ENCODE measurements at regions not wholly inside any gene's neighbourhood (a gene's known extent, or its start where the extent isn't known, plus 50 kb on each side); places are given as distances from the start of the nearest gene placed in this dataset.

DNA sequence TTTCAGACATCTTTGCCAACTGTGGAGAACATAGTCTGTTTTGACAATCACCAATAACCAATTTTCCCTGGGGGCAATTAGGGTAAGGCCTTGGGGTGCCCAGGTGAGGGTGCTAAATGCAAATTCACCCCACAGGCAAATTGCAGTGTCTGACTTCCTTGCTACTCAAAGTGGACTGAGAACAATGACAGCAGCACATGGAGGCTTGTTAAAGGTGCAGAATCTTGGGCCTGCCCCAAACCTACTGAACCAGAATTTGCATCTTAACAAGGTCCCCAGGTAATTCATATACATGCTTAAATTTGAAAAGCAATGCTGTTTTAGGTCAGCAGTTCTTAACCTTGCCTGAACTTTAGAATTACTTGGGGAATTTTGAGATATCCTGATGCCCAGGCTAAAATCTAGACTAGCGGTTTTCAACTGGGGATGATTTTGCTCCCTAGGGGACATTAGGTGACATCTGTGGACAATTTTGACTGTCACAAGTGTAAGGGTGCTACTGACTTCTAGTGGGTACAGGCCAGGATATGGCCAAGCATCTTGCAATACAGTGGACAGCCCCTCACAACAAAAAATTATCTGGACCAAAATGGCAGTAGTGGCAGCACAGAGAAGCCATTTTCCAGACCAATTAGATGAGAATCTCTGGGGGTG lies 80.2 kb upstream of the GCFC2 start:
- DNase-seq = no peak

DNA sequence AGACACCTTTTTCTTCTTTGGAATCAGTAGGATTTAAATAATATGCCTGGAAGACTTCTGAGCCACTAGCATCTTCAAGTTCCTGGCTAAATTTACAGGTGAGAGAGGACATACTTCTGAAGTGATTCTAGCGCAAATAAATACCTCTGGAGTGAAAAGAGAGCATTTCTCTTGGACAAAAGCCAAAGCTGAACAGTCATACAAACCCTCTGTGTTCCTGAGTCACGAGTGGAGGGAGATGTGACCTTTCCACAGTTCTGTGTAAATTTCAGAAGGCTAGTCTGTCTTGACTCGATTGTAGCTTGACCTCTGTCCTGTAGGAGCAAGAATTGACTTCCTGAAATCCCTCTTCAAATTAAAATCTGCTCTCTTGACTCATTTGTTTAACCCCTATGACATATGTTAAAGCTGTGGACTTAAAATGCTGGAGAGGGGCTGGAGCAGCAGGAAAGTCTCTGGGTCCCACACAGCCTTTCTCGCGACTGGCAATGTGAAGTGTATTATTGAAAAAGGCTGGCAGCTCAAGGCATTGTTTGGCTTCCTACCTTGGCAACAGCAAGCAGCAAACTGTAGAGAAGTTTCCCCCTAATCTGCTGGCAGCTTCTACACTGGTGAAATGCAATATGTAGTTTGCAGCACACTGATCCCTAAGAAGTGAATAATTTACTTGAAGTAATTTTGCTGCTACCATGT lies 79.6 kb upstream of the GCFC2 start:
- no peak for DNase-seq

DNA sequence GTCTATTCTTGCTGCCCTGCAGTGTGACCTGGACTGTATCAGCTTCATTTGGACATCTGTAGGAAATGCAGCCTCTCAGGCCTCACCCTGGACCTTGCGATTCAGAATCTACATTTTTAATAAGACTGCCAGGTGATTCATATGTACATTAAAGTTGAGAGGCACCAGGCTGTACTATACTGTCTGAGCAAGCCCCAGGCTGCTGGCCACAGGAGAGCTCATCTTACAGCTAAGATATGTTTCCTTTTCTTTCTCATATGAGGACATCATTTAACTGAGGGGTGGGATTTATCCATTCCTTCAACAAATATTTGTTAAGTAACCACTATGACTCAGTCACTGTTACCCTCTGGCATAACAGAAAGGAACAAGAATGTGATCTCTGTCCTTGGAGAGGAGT lies 78.2 kb upstream of the GCFC2 start:
- no peak for DNase-seq

DNA sequence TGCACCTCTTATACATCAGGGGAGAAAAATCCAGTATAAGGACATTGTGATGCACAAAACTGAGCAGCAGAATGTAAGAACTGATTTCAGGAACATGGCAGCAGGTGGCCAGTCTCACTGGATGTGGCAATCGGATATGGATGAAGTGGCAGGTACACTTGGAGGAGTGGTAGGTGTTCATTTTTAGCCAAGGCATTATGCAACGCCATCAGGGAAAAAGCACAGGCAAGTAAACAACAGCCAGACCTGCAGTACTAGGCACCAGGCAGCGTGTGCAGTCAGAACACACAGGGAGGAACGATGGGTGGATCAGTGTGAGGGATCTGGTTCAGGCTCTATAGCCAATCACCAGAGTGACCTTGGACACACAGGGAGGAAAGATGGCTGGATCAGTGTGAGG lies 77.4 kb upstream of the GCFC2 start:
- no peak for DNase-seq

DNA sequence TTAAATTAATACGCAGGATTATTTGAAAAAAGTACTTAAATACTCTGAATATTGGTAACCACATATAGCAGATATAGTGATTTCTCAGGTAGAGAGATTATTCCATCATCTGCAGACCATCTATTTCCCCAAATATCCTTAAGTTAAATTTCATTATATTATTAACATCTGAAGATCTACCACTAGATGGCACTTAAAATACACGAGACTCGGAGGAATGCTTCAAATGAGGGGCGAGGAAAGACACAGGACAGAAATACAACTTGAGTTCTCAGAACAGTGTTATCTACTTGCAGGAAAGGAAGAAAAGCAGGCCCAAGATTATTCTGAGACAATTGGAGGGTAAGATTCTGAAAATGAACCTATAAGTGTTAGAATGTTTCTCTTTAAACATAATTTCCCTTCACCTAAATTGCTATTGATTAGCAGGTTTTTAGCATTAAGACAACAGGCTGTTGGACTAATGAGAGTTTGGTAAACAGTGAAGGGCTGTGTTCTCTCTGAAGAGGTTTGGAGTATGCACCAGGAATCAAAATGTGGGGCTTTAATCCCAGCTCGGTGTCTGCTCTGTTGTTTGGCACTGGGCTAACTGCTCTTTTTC lies 76.9 kb upstream of the GCFC2 start:
- peak; percentile 45 for DNase-seq

DNA sequence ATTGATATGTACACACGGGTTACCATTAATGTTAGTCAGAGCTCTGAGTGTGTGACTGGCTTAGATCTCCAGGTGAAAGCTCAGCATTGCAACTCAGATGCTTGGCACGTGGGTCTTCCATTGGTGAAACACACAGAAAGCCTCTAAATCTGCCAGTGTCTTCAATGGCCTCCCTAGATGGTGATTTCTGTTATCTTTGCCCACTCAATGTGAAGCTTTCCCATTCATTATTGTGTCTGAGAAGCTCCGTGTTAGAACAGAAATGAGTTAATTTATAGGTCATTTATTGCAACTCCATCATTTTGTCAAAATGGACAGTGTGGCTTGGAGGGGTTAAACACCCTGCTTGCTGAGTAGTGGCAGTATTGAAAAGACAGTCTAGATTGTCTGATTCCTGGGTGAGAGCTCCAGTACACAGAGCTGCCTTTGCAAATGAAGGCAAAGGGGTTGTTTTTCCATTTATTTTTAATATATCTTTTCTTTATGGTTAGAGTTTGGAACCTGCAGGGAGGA lies 64.7 kb upstream of the GCFC2 start:
- DNase-seq = no peak

DNA sequence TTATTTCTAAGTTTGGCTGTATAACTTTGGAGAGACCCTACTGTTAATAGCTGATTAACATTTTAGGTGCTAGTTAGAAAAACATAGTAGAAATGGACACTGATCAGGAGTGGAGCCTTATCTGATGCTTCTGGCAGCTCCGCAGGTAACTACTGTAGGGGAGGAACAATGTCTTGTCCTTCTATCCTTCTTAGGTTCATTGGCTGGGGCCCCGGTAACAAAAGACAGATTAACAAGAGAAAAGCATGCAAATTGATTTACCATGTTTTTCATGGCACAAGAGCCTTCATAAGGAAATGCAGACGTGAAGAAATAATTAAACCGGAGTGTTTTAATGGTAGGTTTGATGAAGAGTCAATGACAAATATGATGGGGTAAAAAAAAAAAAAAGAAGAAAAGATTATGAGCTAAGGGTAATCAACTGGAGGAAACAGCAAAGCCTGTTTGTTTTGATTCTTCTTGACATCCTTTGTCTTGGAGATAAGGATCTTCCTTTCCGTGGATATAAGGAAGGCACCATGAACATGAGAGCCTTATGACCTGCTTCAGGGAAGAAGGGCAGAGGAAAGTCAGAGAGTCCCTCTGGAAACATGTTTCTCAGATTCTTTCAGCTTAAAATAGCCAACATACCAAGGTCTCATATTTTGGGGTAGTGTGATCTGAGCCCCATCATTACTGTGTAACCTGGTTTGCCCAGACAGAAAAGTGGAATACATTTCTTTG lies 62.4 kb upstream of the GCFC2 start:
- no peak for DNase-seq

DNA sequence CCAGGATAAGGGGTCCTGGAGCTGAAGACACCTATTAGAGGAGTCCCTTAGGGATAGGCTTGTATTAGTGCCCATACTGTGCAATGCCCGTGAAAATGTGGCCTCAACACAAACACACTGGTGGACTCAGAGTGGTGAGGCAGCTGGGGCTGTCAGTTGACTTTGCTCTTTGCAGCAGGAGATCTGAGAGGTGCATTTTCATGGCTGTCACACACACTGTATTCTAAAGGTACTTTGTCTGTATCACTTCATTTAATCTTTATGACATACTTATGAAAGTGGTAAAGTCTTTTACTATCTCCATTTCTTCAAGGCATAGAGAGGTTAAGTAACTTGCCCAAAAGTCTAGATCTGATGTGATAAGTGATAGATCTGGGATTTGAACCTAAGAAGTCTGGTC lies 55.1 kb upstream of the GCFC2 start:
- no peak for DNase-seq

DNA sequence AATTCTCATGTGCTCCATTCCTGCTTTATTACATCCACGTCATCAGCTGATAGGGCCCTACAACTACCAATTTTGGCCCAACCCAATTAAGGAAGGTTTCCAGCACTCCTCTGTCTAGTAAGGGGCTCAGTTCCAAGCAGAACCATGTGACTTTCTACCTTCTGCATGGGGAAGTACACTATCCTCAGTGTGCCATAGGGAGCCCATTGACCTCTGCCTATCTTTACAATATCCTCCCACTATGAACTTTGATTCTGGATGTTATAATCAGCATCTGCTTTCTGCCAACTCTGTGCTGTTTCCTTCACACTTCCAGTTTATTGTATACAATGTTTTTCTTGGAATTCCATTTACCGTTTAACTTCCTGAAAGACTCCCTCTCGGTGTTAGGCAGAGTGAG lies 53.9 kb upstream of the GCFC2 start:
- DNase-seq = no peak
